ENCODE measurements at regions not wholly inside any gene's neighbourhood (a gene's known extent, or its start where the extent isn't known, plus 50 kb on each side); places are given as distances from the start of the nearest gene placed in this dataset.

DNA sequence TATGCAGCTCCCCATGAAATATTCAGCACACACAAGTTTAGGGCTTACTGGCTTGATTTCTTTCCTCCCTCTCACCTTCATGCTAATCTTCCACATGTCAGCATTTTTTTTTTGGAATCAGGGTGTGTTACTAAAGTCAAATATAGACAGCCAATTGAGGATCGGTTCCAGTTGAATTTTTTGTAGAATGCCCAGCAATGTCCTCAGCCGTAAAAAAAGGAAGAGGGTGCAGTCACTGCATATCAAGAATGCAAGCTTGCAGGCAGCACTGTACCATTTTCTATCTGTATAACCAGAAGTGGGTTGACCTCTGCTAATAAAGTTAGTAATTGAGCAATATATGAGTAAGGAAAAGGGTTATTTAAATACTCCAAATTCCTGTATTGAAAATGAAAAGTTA, 51.4 kb upstream of the CHMP2B start:
- TF ChIP-seq, protein P1, sequence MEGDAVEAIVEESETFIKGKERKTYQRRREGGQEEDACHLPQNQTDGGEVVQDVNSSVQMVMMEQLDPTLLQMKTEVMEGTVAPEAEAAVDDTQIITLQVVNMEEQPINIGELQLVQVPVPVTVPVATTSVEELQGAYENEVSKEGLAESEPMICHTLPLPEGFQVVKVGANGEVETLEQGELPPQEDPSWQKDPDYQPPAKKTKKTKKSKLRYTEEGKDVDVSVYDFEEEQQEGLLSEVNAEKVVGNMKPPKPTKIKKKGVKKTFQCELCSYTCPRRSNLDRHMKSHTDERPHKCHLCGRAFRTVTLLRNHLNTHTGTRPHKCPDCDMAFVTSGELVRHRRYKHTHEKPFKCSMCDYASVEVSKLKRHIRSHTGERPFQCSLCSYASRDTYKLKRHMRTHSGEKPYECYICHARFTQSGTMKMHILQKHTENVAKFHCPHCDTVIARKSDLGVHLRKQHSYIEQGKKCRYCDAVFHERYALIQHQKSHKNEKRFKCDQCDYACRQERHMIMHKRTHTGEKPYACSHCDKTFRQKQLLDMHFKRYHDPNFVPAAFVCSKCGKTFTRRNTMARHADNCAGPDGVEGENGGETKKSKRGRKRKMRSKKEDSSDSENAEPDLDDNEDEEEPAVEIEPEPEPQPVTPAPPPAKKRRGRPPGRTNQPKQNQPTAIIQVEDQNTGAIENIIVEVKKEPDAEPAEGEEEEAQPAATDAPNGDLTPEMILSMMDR (IDR thresholded peaks at IDR 0.05; ENCODE audit: low read depth, low read length), result no peak
- Histone ChIP-seq H3K4me3 (ENCODE audit: low read depth, low read length) (no peak overlapping the region), H3K36me3 (no peaks in the 10 kb centered on the region), H3K9me3 (ENCODE audit: severe bottlenecking) (no peaks in the 10 kb centered on the region), H3K27ac (no peak overlapping the region), H3K27me3 (ENCODE audit: insufficient read depth, low read depth, severe bottlenecking) (no peaks in the 10 kb centered on the region)
- DNase-seq, result no peak

DNA sequence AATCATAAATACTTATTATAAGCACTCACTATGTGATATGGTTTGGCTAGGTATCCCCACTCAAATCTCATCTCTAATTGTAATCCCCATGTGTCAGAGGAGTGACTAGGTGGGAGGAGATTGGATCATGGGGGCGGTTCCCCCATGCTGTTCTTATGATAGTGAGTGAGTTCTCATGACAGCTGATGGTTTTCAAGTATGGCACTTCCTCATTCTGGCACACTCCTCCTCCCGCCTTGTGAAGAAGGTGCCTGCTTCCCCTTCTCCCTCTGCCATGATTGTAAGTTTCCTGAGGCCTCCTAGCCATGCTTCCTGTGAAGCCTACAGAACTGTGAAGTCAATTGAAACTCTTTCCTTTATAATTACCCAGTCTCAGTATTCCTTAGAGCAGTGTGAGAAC, 53.3 kb upstream of the CHMP2B start:
- Histone ChIP-seq H3K36me3 (no peaks in the 10 kb centered on the region), H3K4me3 (ENCODE audit: low read depth, low read length) (no peak overlapping the region), H3K9me3 (ENCODE audit: severe bottlenecking) (no peaks in the 10 kb centered on the region), H3K27me3 (ENCODE audit: insufficient read depth, low read depth, severe bottlenecking) (no peaks in the 10 kb centered on the region), H3K27ac (no peak overlapping the region)
- TF ChIP-seq, protein P1 (IDR thresholded peaks at IDR 0.05; ENCODE audit: low read depth, low read length), result no peak
- DNase-seq, result no peak

DNA sequence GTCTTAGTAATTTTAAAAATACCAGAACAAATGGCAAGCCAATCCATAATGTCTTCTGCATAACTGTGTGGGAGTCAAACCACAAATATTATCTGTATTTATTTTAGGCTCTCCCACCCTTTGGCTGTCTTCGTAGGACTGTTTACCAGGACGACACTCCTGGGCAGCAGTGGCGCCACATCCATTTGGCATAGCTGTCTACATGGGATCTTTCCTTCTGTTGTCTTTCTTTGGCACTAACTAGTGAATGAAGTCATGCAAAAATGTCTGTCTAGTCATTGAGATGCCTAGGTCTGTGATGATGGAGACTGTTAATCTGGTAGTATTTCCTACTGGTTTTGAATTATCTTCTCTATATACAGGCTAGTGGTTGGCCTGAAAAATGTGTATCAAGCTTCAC, 54.0 kb upstream of the CHMP2B start:
- TF ChIP-seq, protein P1 (IDR thresholded peaks at IDR 0.05; ENCODE audit: low read depth, low read length), result no peak
- no peak for DNase-seq
- H3K27ac ChIP-seq, result no peak overlapping the region
- no peaks in the 10 kb centered on the region for H3K27me3 ChIP-seq (ENCODE audit: insufficient read depth, low read depth, severe bottlenecking)
- no peaks in the 10 kb centered on the region for H3K9me3 ChIP-seq (ENCODE audit: severe bottlenecking)
- no peak overlapping the region for H3K4me3 ChIP-seq (ENCODE audit: low read depth, low read length)
- no peaks in the 10 kb centered on the region for H3K36me3 ChIP-seq

DNA sequence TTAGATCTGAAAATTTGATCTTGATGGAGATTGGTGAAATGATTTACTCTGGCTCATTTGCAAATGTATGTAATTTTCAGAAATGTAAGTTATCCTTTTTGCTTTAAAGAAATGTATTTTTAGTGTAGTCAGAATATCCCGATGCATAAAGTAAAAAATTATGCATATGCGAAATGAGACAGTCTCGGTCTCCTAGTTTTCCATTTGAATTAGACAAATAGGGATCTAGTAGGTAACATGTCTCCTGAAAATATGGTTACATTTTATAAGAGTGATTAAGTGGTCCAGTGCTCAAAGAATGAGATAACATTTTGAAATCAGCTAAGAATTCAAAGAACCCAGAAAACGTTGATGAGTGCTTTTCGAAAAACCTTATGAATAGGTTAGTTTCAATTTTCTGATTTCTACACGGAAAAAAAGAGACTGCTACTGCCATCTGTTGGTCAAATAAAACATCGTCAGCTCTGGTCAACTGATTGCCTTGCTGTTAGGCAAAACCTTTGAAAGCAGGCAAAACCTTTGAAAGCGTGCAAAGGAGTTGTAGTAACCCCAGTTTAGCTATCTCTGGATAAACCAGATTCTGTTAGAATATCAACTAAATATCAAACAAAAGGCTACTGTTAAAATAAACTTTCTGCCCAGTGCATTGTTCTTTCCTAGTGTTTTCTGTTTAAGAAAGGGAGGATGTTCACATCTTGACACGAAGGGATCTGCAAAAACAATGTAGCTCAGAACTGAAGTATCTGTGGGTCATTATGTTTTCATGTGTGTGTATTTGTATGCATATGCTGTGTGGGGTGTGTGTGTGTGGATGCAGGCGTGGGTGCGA, 59.3 kb upstream of the CHMP2B start:
- no peaks in the 10 kb centered on the region for H3K36me3 ChIP-seq
- DNase-seq, result peak; percentile 19
- H3K27ac ChIP-seq, result no peak overlapping the region
- no peaks in the 10 kb centered on the region for H3K27me3 ChIP-seq (ENCODE audit: insufficient read depth, low read depth, severe bottlenecking)
- H3K9me3 ChIP-seq (ENCODE audit: severe bottlenecking), result no peaks in the 10 kb centered on the region
- peak overlapping the region; percentile 12; the same call in 1 of the 2 replicates for H3K4me3 ChIP-seq (ENCODE audit: low read depth, low read length)
- TF ChIP-seq, protein P1 (IDR thresholded peaks at IDR 0.05; ENCODE audit: low read depth, low read length), result peak; percentile 59

DNA sequence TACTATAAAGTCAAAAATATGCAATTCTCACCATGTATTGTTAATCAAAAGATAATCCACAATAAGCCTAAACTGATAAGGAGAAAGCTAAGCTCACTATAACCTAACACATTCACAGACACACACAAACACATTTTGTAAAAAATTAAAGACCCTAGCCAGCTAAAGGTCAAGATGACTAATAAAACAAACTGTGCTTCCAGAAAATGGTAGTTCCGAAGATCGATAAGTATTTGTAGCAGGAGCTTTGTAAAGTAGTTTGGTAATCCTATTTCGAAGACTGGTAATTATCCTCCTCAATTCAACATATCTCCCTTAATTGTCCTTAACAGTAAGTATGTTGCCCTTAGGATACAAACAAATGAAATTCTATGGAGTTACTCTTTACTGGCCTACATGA, 62.9 kb upstream of the CHMP2B start:
- no peaks in the 10 kb centered on the region for H3K9me3 ChIP-seq (ENCODE audit: severe bottlenecking)
- no peaks in the 10 kb centered on the region for H3K36me3 ChIP-seq
- H3K27ac ChIP-seq, result no peak overlapping the region
- H3K27me3 ChIP-seq (ENCODE audit: insufficient read depth, low read depth, severe bottlenecking), result no peaks in the 10 kb centered on the region
- no peak overlapping the region for H3K4me3 ChIP-seq (ENCODE audit: low read depth, low read length)
- DNase-seq, result no peak
- TF ChIP-seq, protein P1 (IDR thresholded peaks at IDR 0.05; ENCODE audit: low read depth, low read length), result no peak

DNA sequence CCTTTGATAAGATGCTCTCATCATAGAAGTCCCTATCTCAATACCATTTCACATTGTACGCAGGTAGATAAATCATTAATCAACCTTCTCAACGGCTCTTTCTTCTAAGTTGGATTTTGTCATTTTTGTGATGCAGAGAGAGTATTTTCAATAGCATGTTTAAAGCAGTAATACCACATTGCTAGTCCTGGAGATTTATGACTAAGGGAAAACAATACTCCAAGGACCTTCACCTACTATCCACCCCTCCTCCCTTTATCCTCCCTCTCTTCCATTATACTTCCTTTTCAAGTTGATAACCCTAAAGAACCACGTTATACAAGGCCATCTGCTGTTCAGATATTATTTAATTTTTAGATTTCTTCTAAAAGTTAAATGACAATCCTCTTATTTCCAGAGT, 65.3 kb upstream of the CHMP2B start:
- Histone ChIP-seq H3K9me3 (ENCODE audit: severe bottlenecking) (no peaks in the 10 kb centered on the region), H3K27me3 (ENCODE audit: insufficient read depth, low read depth, severe bottlenecking) (no peaks in the 10 kb centered on the region), H3K27ac (no peak overlapping the region), H3K36me3 (no peaks in the 10 kb centered on the region), H3K4me3 (ENCODE audit: low read depth, low read length) (no peak overlapping the region)
- TF ChIP-seq, protein P1 (IDR thresholded peaks at IDR 0.05; ENCODE audit: low read depth, low read length), result no peak
- DNase-seq, result no peak

Measured in WERI-Rb-1 (cell line).